Upper lobe of left lung (tissue), 4 donors: ENCODE measurements at regions not wholly inside any gene's neighbourhood (a gene's known extent, or its start where the extent isn't known, plus 50 kb on each side); places are given as distances from the start of the nearest gene placed in this dataset.

Experiments used
- POLR2A ChIP-seq, 4 donors: fragments of 450-650 bp; IDR thresholded peaks; one replicate each; pipeline ENCODE4 v1.5.1; 2016 to 2017; ENCODE audit warnings: antibody characterized with exemption in 4 of 4, mild to moderate bottlenecking in 2 of 4
- POLR2AphosphoS5 ChIP-seq, 2 donors: sonication (generic); formaldehyde crosslinking; IDR thresholded peaks; one replicate each; pipeline ENCODE4 v1.5.1; 2017; ENCODE audit warnings: antibody characterized with exemption in 2 of 2
- TF ChIP-seq, protein P1 (sequence below), 6 experiments: fragments of 450-650 bp in 4 of 6; fragments of 200-600 bp in 2 of 6; sonication (generic) in 2 of 6; IDR thresholded peaks; one replicate each; pipeline ENCODE4 v1.5.1; 2016 to 2019; ENCODE audit warnings: antibody characterized with exemption in 6 of 6

- TF ChIP-seq POLR2A (IDR thresholded peaks at IDR 0.05): no peak
- TF ChIP-seq, protein P1, sequence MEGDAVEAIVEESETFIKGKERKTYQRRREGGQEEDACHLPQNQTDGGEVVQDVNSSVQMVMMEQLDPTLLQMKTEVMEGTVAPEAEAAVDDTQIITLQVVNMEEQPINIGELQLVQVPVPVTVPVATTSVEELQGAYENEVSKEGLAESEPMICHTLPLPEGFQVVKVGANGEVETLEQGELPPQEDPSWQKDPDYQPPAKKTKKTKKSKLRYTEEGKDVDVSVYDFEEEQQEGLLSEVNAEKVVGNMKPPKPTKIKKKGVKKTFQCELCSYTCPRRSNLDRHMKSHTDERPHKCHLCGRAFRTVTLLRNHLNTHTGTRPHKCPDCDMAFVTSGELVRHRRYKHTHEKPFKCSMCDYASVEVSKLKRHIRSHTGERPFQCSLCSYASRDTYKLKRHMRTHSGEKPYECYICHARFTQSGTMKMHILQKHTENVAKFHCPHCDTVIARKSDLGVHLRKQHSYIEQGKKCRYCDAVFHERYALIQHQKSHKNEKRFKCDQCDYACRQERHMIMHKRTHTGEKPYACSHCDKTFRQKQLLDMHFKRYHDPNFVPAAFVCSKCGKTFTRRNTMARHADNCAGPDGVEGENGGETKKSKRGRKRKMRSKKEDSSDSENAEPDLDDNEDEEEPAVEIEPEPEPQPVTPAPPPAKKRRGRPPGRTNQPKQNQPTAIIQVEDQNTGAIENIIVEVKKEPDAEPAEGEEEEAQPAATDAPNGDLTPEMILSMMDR (IDR thresholded peaks at IDR 0.05): no peak
- no peak for TF ChIP-seq POLR2AphosphoS5 (IDR thresholded peaks at IDR 0.05)
Measured at GRCh38 chr7:22942191-22942590, 71.7 kb downstream of the HYCC1 start.
